ENCODE measurements at regions not wholly inside any gene's neighbourhood (a gene's known extent, or its start where the extent isn't known, plus 50 kb on each side); places are given as distances from the start of the nearest gene placed in this dataset.

DNA sequence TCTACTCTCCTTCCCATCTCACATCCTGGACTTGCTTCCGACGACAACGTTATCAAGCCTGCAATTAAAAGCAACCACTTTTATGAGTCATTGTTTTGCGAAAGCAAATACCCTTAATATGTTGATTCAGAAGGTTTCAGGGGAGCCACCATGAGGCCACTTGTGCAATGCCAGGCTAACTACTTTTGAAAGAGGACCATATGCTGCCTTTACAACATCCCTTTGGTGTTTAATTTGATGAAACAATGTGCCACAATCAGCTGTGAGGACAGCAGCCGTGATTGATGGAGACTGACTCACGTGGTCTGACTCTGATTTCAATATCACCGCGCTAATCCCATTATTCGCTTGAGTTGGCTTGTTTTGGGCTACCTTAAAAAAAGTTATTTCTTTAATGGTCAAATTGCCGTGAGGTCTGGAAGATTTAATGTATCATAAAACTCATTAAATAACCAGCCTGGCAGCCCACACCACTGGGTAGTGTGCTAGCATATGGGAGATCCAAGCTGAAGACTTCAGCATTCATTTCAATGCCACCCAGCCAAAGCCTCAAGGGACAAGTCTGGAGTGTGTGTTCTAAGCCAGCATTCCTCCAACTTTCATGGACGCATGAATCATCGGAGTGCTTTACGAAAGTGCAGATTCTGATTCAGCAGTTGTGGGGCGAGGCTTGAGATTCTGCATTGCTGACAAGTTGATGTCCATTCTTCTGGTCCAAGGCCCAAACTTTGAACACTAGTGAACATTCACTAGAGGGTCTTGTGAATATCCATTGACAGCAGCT is 73.3 kb upstream of the PAXBP1 start:
- Histone ChIP-seq H3K27ac (no peak overlapping the region), H3K27me3 (no peaks in the 10 kb centered on the region), H3K4me1 (peaks cover 0 to 6% of the 10 kb centered on the region in 2 donors), H3K4me3 (replicated peaks in 1 of 3) (no peak overlapping the region), H3K9me3 (no peaks in the 10 kb centered on the region), H3K36me3 (no peaks in the 10 kb centered on the region)
- TF ChIP-seq POLR2A (IDR thresholded peaks at IDR 0.05) (no peak), CTCF (IDR thresholded peaks at IDR 0.05) (no peak)
- WGBS, 2 donors, result 76 to 80% methylated on average over 14 of the region's 14 CpGs
- no peak for DNase-seq
- intact Hi-C loops (cut with DNase I), result no loop called here

DNA sequence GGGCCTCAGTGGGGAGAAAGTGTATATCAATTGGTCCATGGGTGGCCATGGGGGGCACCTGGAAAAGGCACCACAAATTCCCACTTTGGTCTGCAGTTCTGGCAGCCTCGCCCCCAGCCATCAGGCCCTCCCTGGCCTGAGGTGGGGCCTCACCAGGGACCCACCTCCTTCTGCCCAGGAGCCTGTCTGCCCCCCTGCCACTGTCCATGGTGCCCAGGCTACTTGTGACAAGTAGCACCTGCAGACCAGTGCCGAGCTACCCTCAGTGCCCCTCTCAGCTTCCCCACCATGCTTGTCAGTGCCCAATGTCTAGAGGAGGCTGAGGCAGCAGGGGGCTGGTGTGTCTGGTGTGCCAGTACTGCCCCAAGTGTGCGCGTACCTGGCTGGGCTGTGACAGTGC is 87.1 kb upstream of the PAXBP1 start:
- WGBS, 2 donors, result 82% methylated on average over 2 of the region's 4 CpGs; no CpG with 5 or more reads in 1 of the 2 donors

GRCh38 chr21:32860399-32860798 is 88.8 kb upstream of the PAXBP1 start:
- TF ChIP-seq POLR2A (IDR thresholded peaks at IDR 0.05), result no peak
- H3K36me3 ChIP-seq, result no peaks in the 10 kb centered on the region
- DNase-seq, result no peak
- H3K27ac ChIP-seq, result no peak overlapping the region
- H3K4me3 ChIP-seq (replicated peaks in 1 of 3), result no peak overlapping the region
- no peaks in the 10 kb centered on the region for H3K9me3 ChIP-seq
- intact Hi-C loops (cut with DNase I), result no loop called here
- H3K4me1 ChIP-seq, result no peaks in the 10 kb centered on the region
- no peaks in the 10 kb centered on the region for H3K27me3 ChIP-seq

More for the DNA sequence above, 87.1 kb upstream of the PAXBP1 start:
- Histone ChIP-seq H3K9me3 (no peaks in the 10 kb centered on the region), H3K36me3 (no peaks in the 10 kb centered on the region), H3K27me3 (no peaks in the 10 kb centered on the region), H3K27ac (no peak overlapping the region), H3K4me3 (replicated peaks in 1 of 3) (no peak overlapping the region), H3K4me1 (no peaks in the 10 kb centered on the region)
- intact Hi-C loops (cut with DNase I), result no loop called here
- no peak for TF ChIP-seq POLR2A (IDR thresholded peaks at IDR 0.05)
- TF ChIP-seq CTCF (IDR thresholded peaks at IDR 0.05), result no peak
- DNase-seq, result no peak

- intact Hi-C loops (cut with DNase I), result no loop called here
- Histone ChIP-seq H3K4me3 (replicated peaks in 1 of 3) (no peak overlapping the region), H3K27ac (no peak overlapping the region), H3K27me3 (no peaks in the 10 kb centered on the region), H3K36me3 (no peaks in the 10 kb centered on the region), H3K4me1 (no peaks in the 10 kb centered on the region), H3K9me3 (no peaks in the 10 kb centered on the region)
- no peak for DNase-seq
- TF ChIP-seq POLR2A (IDR thresholded peaks at IDR 0.05) (no peak), CTCF (IDR thresholded peaks at IDR 0.05) (no peak)
- 39 to 44% methylated on average over 4 of the region's 4 CpGs for WGBS, 2 donors
These were observed 90.3 kb upstream of the PAXBP1 start for GRCh38 chr21:32861866-32862265.

DNA sequence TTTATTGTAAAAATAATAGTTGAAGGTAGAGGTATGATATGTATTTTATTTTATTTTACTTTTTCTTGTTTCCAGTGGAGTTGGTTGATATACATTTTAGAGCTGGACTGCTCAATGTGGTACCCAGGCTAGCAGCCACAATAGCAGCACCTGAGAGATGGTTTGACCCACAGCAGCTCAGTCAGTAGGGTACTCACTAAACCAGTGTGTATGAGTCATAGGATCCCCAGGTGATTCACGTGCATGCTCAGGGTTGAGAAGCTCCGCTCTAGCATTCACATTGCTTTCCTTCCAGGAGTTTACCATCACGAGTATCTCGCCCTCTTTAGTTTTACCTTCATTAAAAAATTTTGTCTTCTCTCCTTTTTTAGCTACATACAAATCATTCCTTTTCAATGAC is 96.0 kb upstream of the PAXBP1 start:
- Histone ChIP-seq H3K36me3 (no peaks in the 10 kb centered on the region), H3K27me3 (no peaks in the 10 kb centered on the region), H3K4me3 (replicated peaks in 1 of 3) (no peak overlapping the region), H3K4me1 (no peaks in the 10 kb centered on the region), H3K9me3 (no peaks in the 10 kb centered on the region), H3K27ac (no peak overlapping the region)
- intact Hi-C loops (cut with DNase I), result no loop called here
- WGBS, 2 donors, result 82 to 83% methylated on average over 4 of the region's 4 CpGs
- TF ChIP-seq POLR2A (IDR thresholded peaks at IDR 0.05), result no peak
- no peak for TF ChIP-seq CTCF (IDR thresholded peaks at IDR 0.05)
- no peak for DNase-seq

All from thyroid gland (tissue), 4 donors.